NB4 (cell line): ENCODE measurements at regions not wholly inside any gene's neighbourhood (a gene's known extent, or its start where the extent isn't known, plus 50 kb on each side); places are given as distances from the start of the nearest gene placed in this dataset.

Source experiments
- CTCF ChIP-seq: IDR thresholded peaks from one replicate; pipeline ENCODE4 v1.5.1; 2012; ENCODE audit warnings: low read depth, low read length
- MAX ChIP-seq: IDR thresholded peaks from 2 replicates; pipeline ENCODE4 v1.6.1; 2011; ENCODE audit warnings: low read depth, low read length

GRCh38 chr10:107430446-107430845 is 265.9 kb upstream of the SORCS1 start:
- no peak for TF ChIP-seq CTCF
- TF ChIP-seq MAX = no peak
